SU-DHL-6 (cell line): ENCODE measurements at regions not wholly inside any gene's neighbourhood (a gene's known extent, or its start where the extent isn't known, plus 50 kb on each side); places are given as distances from the start of the nearest gene placed in this dataset.

Experiments
- H2AFZ ChIP-seq: fragments of 200-600 bp; sonication (generic); 2 replicates; pipeline ENCODE4 v1.6.1; 2014; ENCODE audit warnings: low read depth, mild to moderate bottlenecking, moderate library complexity, mixed read lengths, antibody characterized with exemption, low read length; ENCODE audit not compliant: severe bottlenecking
- H3F3A ChIP-seq: fragments of 200-600 bp; shearing (Covaris generic); 2 replicates; pipeline ENCODE4 v1.6.0; 2016; ENCODE audit warnings: antibody characterized with exemption, mild to moderate bottlenecking; ENCODE audit not compliant: insufficient read depth
- H3K27ac ChIP-seq: fragments of 200-600 bp; sonication (generic); 2 replicates; pipeline ENCODE4 v1.5.1; 2016; ENCODE audit warnings: low read depth, mild to moderate bottlenecking, low read length, moderate library complexity, mixed read lengths
- H3K27me3 ChIP-seq: fragments of 200-600 bp; sonication (generic), shearing (Covaris generic); 2 replicates; pipeline ENCODE4 v1.6.0; 2014; ENCODE audit warnings: mild to moderate bottlenecking, low read length
- H3K36me3 ChIP-seq: fragments of 200-600 bp; sonication (generic); 2 replicates; pipeline ENCODE4 v1.6.1; 2014; ENCODE audit warnings: mild to moderate bottlenecking, low read length, mixed read lengths
- H3K4me2 ChIP-seq: fragments of 300-600, 200-600 bp; shearing (Covaris generic), sonication (generic); 2 replicates; pipeline ENCODE4 v1.6.0; 2014; ENCODE audit warnings: low read length, low read depth, mild to moderate bottlenecking; ENCODE audit not compliant: poor library complexity, severe bottlenecking
- H3K4me3 ChIP-seq: fragments of 200-600 bp; sonication (generic); 2 replicates; pipeline ENCODE4 v1.5.1; 2014; ENCODE audit warnings: antibody characterized with exemption, low read length, mild to moderate bottlenecking, mixed read lengths; ENCODE audit not compliant: insufficient read depth, poor library complexity, severe bottlenecking
- H3K79me2 ChIP-seq: fragments of 200-600 bp; sonication (generic); 2 replicates; pipeline ENCODE4 v1.6.1; 2014; ENCODE audit warnings: mild to moderate bottlenecking, low read length, moderate library complexity; ENCODE audit not compliant: insufficient read depth
- H3K9ac ChIP-seq: fragments of 200-600 bp; sonication (generic); 2 replicates; pipeline ENCODE4 v1.7.0; 2014; ENCODE audit warnings: mild to moderate bottlenecking, low read length
- H3K9me2 ChIP-seq: fragments of 200-600 bp; sonication (generic); replicated peaks from 2 replicates; pipeline ENCODE4 v1.6.1; 2014; ENCODE audit warnings: low read length; ENCODE audit not compliant: insufficient read depth
- H3K9me3 ChIP-seq: fragments of 200-600 bp; sonication (generic); 2 replicates; pipeline ENCODE4 v1.6.1; 2014; ENCODE audit warnings: low read length, mixed read lengths; ENCODE audit not compliant: insufficient read depth
- H4K20me1 ChIP-seq: fragments of 200-600 bp; sonication (generic); 2 replicates; pipeline ENCODE4 v1.6.1; 2014; ENCODE audit warnings: low read depth, mild to moderate bottlenecking, antibody characterized with exemption, low read length, moderate library complexity, mixed read lengths
- CTCF ChIP-seq: fragments of 200-600 bp; sonication (generic); IDR thresholded peaks from one replicate; pipeline ENCODE4 v1.5.1; 2017; ENCODE audit warnings: antibody characterized with exemption, mild to moderate bottlenecking, low read length, moderate library complexity; ENCODE audit not compliant: insufficient read depth, poor library complexity, severe bottlenecking
- EZH2phosphoT487 ChIP-seq: fragments of 200-600 bp; sonication (generic), shearing (Covaris generic); conservative IDR thresholded peaks from 2 replicates; pipeline ENCODE4 v1.6.1; 2018; ENCODE audit warnings: mild to moderate bottlenecking, antibody characterized with exemption, low read length, moderate library complexity, mixed read lengths

GRCh38 chr15:94834000-94834399 is 602.6 kb downstream of the MCTP2 start:
- Histone ChIP-seq H4K20me1 (no peaks in the 10 kb centered on the region), H3K4me2 (no peak overlapping the region), H3K79me2 (no peaks in the 10 kb centered on the region), H3K36me3 (no peaks in the 10 kb centered on the region), H3K4me3 (no peak overlapping the region), H3F3A (no peaks in the 10 kb centered on the region), H3K27ac (no peak overlapping the region), H3K9me3 (no peaks in the 10 kb centered on the region), H2AFZ (no peak overlapping the region), H3K27me3 (no peaks in the 10 kb centered on the region), H3K9ac (no peak overlapping the region), H3K9me2 (no peaks in the 10 kb centered on the region)
- TF ChIP-seq EZH2phosphoT487 (no peak), CTCF (no peak)

GRCh38 chr15:94834494-94834893 is 603.1 kb downstream of the MCTP2 start:
- no peaks in the 10 kb centered on the region for H3K9me2 ChIP-seq
- no peak overlapping the region for H3K9ac ChIP-seq
- H3F3A ChIP-seq = no peaks in the 10 kb centered on the region
- H3K79me2 ChIP-seq = no peaks in the 10 kb centered on the region
- no peak overlapping the region for H3K27ac ChIP-seq
- no peaks in the 10 kb centered on the region for H3K36me3 ChIP-seq
- no peak overlapping the region for H3K4me2 ChIP-seq
- H3K9me3 ChIP-seq = no peaks in the 10 kb centered on the region
- no peak overlapping the region for H3K4me3 ChIP-seq
- no peaks in the 10 kb centered on the region for H4K20me1 ChIP-seq
- TF ChIP-seq CTCF (no peak), EZH2phosphoT487 (no peak)
- H3K27me3 ChIP-seq = no peaks in the 10 kb centered on the region
- no peak overlapping the region for H2AFZ ChIP-seq

- no peaks in the 10 kb centered on the region for H3F3A ChIP-seq
- H3K9ac ChIP-seq = no peak overlapping the region
- no peak overlapping the region for H3K4me3 ChIP-seq
- H3K36me3 ChIP-seq = no peaks in the 10 kb centered on the region
- no peak overlapping the region for H2AFZ ChIP-seq
- H3K79me2 ChIP-seq = no peaks in the 10 kb centered on the region
- no peak overlapping the region for H3K4me2 ChIP-seq
- no peak for TF ChIP-seq EZH2phosphoT487
- TF ChIP-seq CTCF = no peak
- H3K9me3 ChIP-seq = peaks cover 6% of the 10 kb centered on the region; the same call in 1 of the 2 replicates
- H4K20me1 ChIP-seq = no peaks in the 10 kb centered on the region
- H3K27me3 ChIP-seq = no peaks in the 10 kb centered on the region
- no peak overlapping the region for H3K27ac ChIP-seq
- no peaks in the 10 kb centered on the region for H3K9me2 ChIP-seq
Observed at GRCh38 chr15:94838281-94838680, 606.9 kb downstream of the MCTP2 start.
